Pancreas (tissue), 10 donors: ENCODE measurements at regions not wholly inside any gene's neighbourhood (a gene's known extent, or its start where the extent isn't known, plus 50 kb on each side); places are given as distances from the start of the nearest gene placed in this dataset.

Experiments
- ATAC-seq, 4 donors: fragments of 200-7000 bp; cut with Tn5 transposase; one replicate each; pipeline versions ENCODE4 v1.8.0 to v1.9.1; 2020; ENCODE audit warnings: mild to moderate bottlenecking in 4 of 4, moderate library complexity in 4 of 4
- DNase-seq, 6 donors: peaks; one replicate each; pipeline ENCODE4 v3.0.0-alpha.2; 2020
- FAIRE-seq: peaks from 2 replicates; lab custom pipeline; 2012; peaks lifted over from hg19 to GRCh38; lab: Jason Lieb, UNC
- H3K27ac ChIP-seq, 4 donors: fragments of 200-600 bp; sonication (generic); 1 replicate in 3 of 4; 2 replicates in 1 of 4; pipeline versions ENCODE4 v1.5.0 to v1.8.0; 2020
- H3K27me3 ChIP-seq, 4 donors: fragments of 200-600 bp; one replicate each; pipeline ENCODE4 v1.8.0; 2021
- H3K36me3 ChIP-seq, 3 donors: fragments of 200-600 bp; sonication (generic) in 1 of 3; one replicate each; pipeline versions ENCODE4 v1.5.0 to v1.8.0; 2020 to 2021
- H3K4me1 ChIP-seq, 3 donors: fragments of 200-600 bp; one replicate each; pipeline ENCODE4 v1.8.0; 2021
- H3K4me3 ChIP-seq, 4 donors: fragments of 200-600 bp; sonication (generic) in 2 of 4; one replicate each; pipeline versions ENCODE4 v1.5.0 to v1.8.0; 2020 to 2021
- H3K9me3 ChIP-seq, 4 donors: fragments of 200-600 bp; one replicate each; pipeline ENCODE4 v1.8.0; 2021
- CTCF ChIP-seq, 4 donors: fragments of 200-600 bp; sonication (generic) in 3 of 4; IDR thresholded peaks; one replicate each; pipeline versions ENCODE4 v1.5.0 to v1.8.0; 2021; ENCODE audit warnings: antibody characterized with exemption in 4 of 4
- WGBS, 2 donors: extraction: QIAGEN DNeasy Blood & Tissue Kit; methylation state at CpG; one replicate each; pipeline ENCODE4 v1.1.7; 2013; 5-methylcytosine and 5-hydroxymethylcytosine counted together
- intact Hi-C, 3 donors: fragments of 100-400 bp; cut with DNase I; formaldehyde crosslinking; loops; one replicate each; pipeline versions ENCODE4 v1.11.1 to v1.14.2; 2022
- donor health status: healthy with polysubstance abuse.
- donor health status: DM: no; HTN: no; CAD: no; lungs with moderate emphysema.
- donor health status: DM: no; HTN: no; CAD: no.
- donor health status: control.
- donor health status: control.
- donor health status: Bipolar disorder and iron deficiency.
- donor health status: DM: yes; HTN: yes; CAD: no.
- donor health status: DM: no; HTN: no; CAD: no.
- donor health status: DM: no; HTN: no; CAD: no.
- donor health status: DM: yes; HTN: yes; CAD: no.

GRCh38 chr4:34824515-34824914, 1419.8 kb downstream of the ARAP2 start:
- Histone ChIP-seq H3K36me3 (no peaks in the 10 kb centered on the region), H3K4me1 (no peaks in the 10 kb centered on the region), H3K27me3 (no peaks in the 10 kb centered on the region), H3K9me3 (no peaks in the 10 kb centered on the region), H3K4me3 (no peak overlapping the region), H3K27ac (no peak overlapping the region)
- FAIRE-seq, result no peak
- no peak for DNase-seq
- no peak for TF ChIP-seq CTCF (IDR thresholded peaks at IDR 0.05)
- no peak for ATAC-seq
- intact Hi-C loops, result no loop called here

- no peak for ATAC-seq
- no peak for DNase-seq
- FAIRE-seq, result no peak
- 74 to 87% methylated on average over 5 of the region's 5 CpGs for WGBS, 2 donors
- no peak for TF ChIP-seq CTCF (IDR thresholded peaks at IDR 0.05)
- H3K36me3 ChIP-seq, result no peaks in the 10 kb centered on the region
- no peak overlapping the region for H3K27ac ChIP-seq
- H3K4me3 ChIP-seq, result no peak overlapping the region
- no peaks in the 10 kb centered on the region for H3K9me3 ChIP-seq
- intact Hi-C loops, result no loop called here
- no peaks in the 10 kb centered on the region for H3K4me1 ChIP-seq
- H3K27me3 ChIP-seq, result no peaks in the 10 kb centered on the region
These were observed 1417.7 kb downstream of the ARAP2 start for GRCh38 chr4:34826660-34827059.

- no peak for ATAC-seq
- H3K4me1 ChIP-seq, result no peaks in the 10 kb centered on the region
- intact Hi-C loops, result no loop called here
- no peaks in the 10 kb centered on the region for H3K9me3 ChIP-seq
- FAIRE-seq, result no peak
- no peaks in the 10 kb centered on the region for H3K27me3 ChIP-seq
- DNase-seq, result no peak
- no peak overlapping the region for H3K4me3 ChIP-seq
- H3K27ac ChIP-seq, result no peak overlapping the region
- no peak for TF ChIP-seq CTCF (IDR thresholded peaks at IDR 0.05)
- no peaks in the 10 kb centered on the region for H3K36me3 ChIP-seq
These were observed 1398.4 kb downstream of the ARAP2 start for GRCh38 chr4:34845926-34846325.

- DNase-seq (no peak), FAIRE-seq (no peak), ATAC-seq (no peak)
- Histone ChIP-seq H3K36me3 (no peaks in the 10 kb centered on the region), H3K4me1 (no peaks in the 10 kb centered on the region), H3K4me3 (no peak overlapping the region), H3K27me3 (no peaks in the 10 kb centered on the region), H3K9me3 (no peaks in the 10 kb centered on the region), H3K27ac (no peak overlapping the region)
- TF ChIP-seq CTCF (IDR thresholded peaks at IDR 0.05), result no peak
- 46 to 64% methylated on average over 2 of the region's 2 CpGs for WGBS, 2 donors
- intact Hi-C loops, result no loop called here
These were observed 1393.9 kb downstream of the ARAP2 start for GRCh38 chr4:34850421-34850820.

GRCh38 chr4:34850968-34851367, 1393.3 kb downstream of the ARAP2 start:
- Histone ChIP-seq H3K36me3 (no peaks in the 10 kb centered on the region), H3K27ac (no peak overlapping the region), H3K27me3 (no peaks in the 10 kb centered on the region), H3K4me3 (no peak overlapping the region), H3K4me1 (no peaks in the 10 kb centered on the region), H3K9me3 (no peaks in the 10 kb centered on the region)
- no peak for TF ChIP-seq CTCF (IDR thresholded peaks at IDR 0.05)
- ATAC-seq (no peak), FAIRE-seq (no peak), DNase-seq (no peak)
- 62 to 63% methylated on average over 4 of the region's 4 CpGs for WGBS, 2 donors
- intact Hi-C loops, result no loop called here
